Astrocyte (in vitro differentiated cells and primary cell): ENCODE measurements at regions not wholly inside any gene's neighbourhood (a gene's known extent, or its start where the extent isn't known, plus 50 kb on each side); places are given as distances from the start of the nearest gene placed in this dataset.

Experiments
- EZH2 ChIP-seq: IDR thresholded peaks from 2 replicates; pipeline ENCODE4 v1.6.1; 2012; ENCODE audit warnings: mild to moderate bottlenecking, low read length, inconsistent platforms; ENCODE audit not compliant: insufficient read depth
- TF ChIP-seq, protein P1 (sequence below): IDR thresholded peaks from 2 replicates; pipeline ENCODE4 v1.5.1; 2011; ENCODE audit warnings: low read depth, mild to moderate bottlenecking, inconsistent platforms, low read length, moderate library complexity; ENCODE audit not compliant: insufficient read depth

DNA sequence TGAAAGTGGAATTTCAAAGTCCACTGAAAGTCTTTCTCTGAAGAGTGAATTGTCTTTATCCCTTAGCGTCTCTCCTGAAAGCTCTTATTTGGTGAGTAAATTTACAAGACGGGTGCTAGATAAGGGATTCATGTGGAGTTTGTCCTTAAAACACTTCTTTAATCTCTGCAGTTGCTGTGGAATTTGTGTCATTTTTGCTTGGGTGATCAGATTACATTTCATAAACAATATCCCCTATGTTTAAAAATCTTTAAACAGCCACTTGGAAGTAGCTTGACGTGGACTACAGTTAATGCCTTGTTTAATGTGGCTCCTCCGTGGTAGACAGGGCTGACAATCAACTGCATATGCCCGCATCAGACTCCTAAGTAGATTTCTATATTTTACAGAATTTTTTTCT lies 175.4 kb upstream of the ZNF217 start:
- TF ChIP-seq, protein P1, sequence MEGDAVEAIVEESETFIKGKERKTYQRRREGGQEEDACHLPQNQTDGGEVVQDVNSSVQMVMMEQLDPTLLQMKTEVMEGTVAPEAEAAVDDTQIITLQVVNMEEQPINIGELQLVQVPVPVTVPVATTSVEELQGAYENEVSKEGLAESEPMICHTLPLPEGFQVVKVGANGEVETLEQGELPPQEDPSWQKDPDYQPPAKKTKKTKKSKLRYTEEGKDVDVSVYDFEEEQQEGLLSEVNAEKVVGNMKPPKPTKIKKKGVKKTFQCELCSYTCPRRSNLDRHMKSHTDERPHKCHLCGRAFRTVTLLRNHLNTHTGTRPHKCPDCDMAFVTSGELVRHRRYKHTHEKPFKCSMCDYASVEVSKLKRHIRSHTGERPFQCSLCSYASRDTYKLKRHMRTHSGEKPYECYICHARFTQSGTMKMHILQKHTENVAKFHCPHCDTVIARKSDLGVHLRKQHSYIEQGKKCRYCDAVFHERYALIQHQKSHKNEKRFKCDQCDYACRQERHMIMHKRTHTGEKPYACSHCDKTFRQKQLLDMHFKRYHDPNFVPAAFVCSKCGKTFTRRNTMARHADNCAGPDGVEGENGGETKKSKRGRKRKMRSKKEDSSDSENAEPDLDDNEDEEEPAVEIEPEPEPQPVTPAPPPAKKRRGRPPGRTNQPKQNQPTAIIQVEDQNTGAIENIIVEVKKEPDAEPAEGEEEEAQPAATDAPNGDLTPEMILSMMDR, result no peak
- no peak for TF ChIP-seq EZH2
